ENCODE measurements at regions not wholly inside any gene's neighbourhood (a gene's known extent, or its start where the extent isn't known, plus 50 kb on each side); places are given as distances from the start of the nearest gene placed in this dataset.
A peak's percentile ranks its signal among the peaks of the same experiment; 100 is the strongest.
"Not testable (repeated sequence)": the region's sequence is repeated elsewhere in the genome, so short reads cannot be mapped to it uniquely, and the experiment has no call there.

DNA sequence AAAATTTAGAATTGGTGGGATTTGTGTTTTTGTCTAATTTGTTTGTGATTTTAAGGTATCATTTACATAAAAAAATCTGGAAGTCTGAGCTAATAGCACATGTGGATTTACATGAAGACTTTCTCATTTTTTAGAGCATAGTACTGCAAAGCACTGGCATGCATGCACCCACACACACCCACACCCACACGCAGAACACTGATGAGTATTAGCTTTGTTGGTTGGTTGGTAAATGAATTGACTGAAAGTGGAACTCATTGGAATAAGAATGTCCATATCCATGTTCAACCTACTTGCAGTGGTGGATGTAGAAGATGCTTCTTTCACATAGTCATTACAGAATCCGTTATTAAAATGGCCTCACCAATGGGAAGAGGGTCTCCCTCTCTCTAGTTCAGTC lies 475.8 kb downstream of the PLCL1 start:
- DNase-seq (ENCODE audit: low read depth), result no peak
- TF ChIP-seq, protein P1, sequence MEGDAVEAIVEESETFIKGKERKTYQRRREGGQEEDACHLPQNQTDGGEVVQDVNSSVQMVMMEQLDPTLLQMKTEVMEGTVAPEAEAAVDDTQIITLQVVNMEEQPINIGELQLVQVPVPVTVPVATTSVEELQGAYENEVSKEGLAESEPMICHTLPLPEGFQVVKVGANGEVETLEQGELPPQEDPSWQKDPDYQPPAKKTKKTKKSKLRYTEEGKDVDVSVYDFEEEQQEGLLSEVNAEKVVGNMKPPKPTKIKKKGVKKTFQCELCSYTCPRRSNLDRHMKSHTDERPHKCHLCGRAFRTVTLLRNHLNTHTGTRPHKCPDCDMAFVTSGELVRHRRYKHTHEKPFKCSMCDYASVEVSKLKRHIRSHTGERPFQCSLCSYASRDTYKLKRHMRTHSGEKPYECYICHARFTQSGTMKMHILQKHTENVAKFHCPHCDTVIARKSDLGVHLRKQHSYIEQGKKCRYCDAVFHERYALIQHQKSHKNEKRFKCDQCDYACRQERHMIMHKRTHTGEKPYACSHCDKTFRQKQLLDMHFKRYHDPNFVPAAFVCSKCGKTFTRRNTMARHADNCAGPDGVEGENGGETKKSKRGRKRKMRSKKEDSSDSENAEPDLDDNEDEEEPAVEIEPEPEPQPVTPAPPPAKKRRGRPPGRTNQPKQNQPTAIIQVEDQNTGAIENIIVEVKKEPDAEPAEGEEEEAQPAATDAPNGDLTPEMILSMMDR (conservative IDR thresholded peaks at IDR 0.05; ENCODE audit: control insufficient read depth, insufficient read depth, low read depth, low read length), result no peak
- H3K4me3 ChIP-seq (ENCODE audit: control insufficient read depth, low read depth, low read length), result no peak overlapping the region

DNA sequence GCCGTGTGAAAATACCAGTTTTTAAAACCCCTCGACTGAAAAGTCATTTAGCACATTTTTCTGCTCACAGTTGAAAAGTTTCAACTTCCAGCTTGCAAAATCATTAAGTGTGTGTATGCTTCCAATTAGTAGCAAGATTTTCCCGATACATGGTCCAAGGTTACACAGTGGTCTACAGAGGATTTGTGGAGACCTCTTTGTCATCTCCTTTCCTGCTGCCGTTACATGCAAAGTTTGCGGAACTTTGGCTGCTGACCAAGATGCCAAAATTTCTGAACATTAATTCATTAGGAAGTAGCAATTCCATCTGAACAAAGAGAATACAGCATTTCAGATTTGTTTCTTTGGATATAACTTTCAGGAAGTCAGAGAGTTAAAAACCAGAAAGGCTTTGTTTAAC lies 474.6 kb downstream of the PLCL1 start:
- DNase-seq (ENCODE audit: low read depth), result peak; percentile 2
- no peak overlapping the region for H3K4me3 ChIP-seq (ENCODE audit: control insufficient read depth, low read depth, low read length)
- TF ChIP-seq, protein P1 (conservative IDR thresholded peaks at IDR 0.05; ENCODE audit: control insufficient read depth, insufficient read depth, low read depth, low read length), result no peak

DNA sequence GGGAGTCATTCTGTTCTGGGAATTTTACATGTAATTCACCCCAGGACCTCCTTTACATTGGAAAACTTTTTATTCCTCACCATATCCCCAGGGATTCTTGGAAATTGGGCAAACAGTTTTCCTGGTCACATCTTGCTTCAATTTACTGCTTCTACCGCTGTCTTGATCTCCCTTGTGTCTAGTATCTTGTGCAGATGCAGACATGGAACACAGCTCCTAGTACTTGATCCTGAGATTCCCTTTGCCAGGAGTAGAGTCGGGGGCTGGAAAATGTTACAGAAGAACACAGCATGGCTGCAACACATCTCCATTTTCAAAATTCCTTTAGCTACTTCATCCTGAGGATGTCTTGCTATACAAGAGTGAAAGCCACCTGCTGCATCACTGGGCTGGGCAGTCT lies 472.8 kb downstream of the PLCL1 start:
- H3K4me3 ChIP-seq (ENCODE audit: control insufficient read depth, low read depth, low read length), result no peak overlapping the region
- DNase-seq (ENCODE audit: low read depth), result peak; percentile 2
- TF ChIP-seq, protein P1 (conservative IDR thresholded peaks at IDR 0.05; ENCODE audit: control insufficient read depth, insufficient read depth, low read depth, low read length), result no peak

DNA sequence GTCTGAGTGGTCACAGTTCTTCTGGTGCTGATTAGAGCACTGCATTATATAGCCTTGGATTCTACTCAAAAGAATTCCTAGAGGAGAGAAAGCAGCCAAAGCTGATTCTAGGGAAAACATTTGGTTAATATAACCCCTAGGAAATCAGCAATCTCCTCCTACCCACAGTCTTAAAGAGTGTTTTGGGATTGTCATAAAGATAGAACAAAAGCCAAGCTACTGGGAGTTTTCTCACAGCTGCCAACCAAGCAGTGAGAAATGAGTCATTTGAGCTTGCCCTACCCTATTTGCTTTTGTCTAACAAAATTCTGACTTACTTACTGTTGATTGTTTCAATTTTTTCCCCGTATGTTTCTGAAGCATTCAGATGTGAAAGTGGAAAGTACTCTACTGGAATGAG lies 469.3 kb downstream of the PLCL1 start:
- TF ChIP-seq, protein P1 (conservative IDR thresholded peaks at IDR 0.05; ENCODE audit: control insufficient read depth, insufficient read depth, low read depth, low read length), result no peak
- DNase-seq (ENCODE audit: low read depth), result peak; percentile 27
- H3K4me3 ChIP-seq (ENCODE audit: control insufficient read depth, low read depth, low read length), result no peak overlapping the region

DNA sequence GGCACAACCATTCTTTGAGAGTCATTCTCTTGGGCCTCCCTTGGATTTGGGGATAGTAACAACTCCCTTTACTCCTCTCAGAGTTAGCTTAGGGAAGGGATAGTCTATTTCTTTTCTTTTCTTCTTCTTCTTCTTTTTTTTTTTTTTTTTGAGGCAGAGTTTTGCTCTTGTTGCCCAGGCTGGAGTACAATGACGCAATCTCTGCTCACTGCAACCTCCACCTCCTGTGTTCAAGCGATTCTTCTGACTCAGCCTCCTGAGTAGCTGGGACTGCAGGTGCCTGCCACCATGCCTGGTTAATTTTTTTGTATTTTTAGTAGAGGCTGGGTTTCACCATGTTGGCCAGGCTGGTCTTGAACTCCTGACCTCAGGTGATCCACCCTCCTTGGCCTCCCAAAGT lies 465.8 kb downstream of the PLCL1 start:
- DNase-seq (ENCODE audit: low read depth); H3K4me3 ChIP-seq (ENCODE audit: control insufficient read depth, low read depth, low read length): not testable (repeated sequence)

DNA sequence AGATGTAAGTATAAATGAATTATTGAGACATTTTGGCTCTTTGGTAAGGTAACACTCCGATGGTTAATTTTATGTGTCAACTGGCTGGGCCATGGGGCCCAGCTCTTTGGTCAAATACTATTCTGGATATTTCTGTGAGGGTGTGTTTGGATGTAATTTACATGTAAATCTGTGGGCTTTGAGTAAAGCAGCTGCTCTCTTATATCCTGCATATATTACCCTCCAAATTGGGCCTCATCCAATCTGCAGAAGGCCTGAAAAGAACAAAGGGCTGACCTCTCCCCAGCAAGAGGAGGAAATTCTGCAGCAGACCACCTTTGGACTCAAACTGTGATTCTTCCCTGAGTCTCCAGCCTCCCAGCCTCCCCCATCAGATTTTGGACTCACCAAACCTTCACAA lies 464.1 kb downstream of the PLCL1 start:
- TF ChIP-seq, protein P1 (conservative IDR thresholded peaks at IDR 0.05; ENCODE audit: control insufficient read depth, insufficient read depth, low read depth, low read length), result no peak
- no peak overlapping the region for H3K4me3 ChIP-seq (ENCODE audit: control insufficient read depth, low read depth, low read length)
- DNase-seq (ENCODE audit: low read depth), result no peak

DNA sequence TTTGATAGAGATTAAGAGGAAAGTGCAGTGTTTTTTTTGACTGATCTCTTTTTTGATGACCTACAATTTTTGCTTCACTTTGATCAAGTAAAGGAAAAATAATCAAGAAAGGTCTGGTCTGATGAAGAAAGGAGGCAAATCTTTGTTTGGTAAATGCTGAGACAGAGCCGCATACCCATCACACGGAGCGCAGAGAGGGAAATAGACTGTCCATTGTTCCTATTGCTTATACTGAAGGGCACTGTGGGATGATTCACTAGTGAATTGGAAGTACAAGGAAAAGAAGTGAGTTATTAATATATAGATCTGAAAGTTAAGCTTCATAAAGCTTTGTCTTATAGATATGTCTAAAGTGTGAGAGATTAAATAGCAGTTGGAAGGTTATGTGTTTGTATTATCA lies 455.1 kb downstream of the PLCL1 start:
- H3K4me3 ChIP-seq (ENCODE audit: control insufficient read depth, low read depth, low read length), result no peak overlapping the region
- no peak for DNase-seq (ENCODE audit: low read depth)
- TF ChIP-seq, protein P1 (conservative IDR thresholded peaks at IDR 0.05; ENCODE audit: control insufficient read depth, insufficient read depth, low read depth, low read length), result no peak

Data from fibroblast of mammary gland (primary cell).